MCF 10A (cell line): ENCODE measurements at regions not wholly inside any gene's neighbourhood (a gene's known extent, or its start where the extent isn't known, plus 50 kb on each side); places are given as distances from the start of the nearest gene placed in this dataset.

Experiments used
- BruUV-seq: library from RNA; stranded (reverse); fragments of 400-500 nt; replicated peaks from 2 replicates; lab custom pipeline; 2021; lab: Mats Ljungman, UMichigan
- CTCF ChIA-PET: fragments of 300-600 bp; sonication (Branson Sonifier 250); formaldehyde crosslinking; extraction: SDS; loops from one replicate; lab custom pipeline; 2021; ENCODE audit warnings: antibody characterized with exemption, inconsistent platforms; lab: Yijun Ruan, JAX
- POLR2A ChIA-PET: fragments of 300-600, 350-650 bp; sonication (Branson Sonifier 250); formaldehyde crosslinking; extraction: SDS; loops from one replicate; lab custom pipeline; 2020; ENCODE audit warnings: antibody characterized with exemption, inconsistent platforms; lab: Yijun Ruan, JAX
- DNase-seq: peaks from one replicate; pipeline ENCODE4 v3.0.0-alpha.2; 2018; ENCODE audit not compliant: unreplicated experiment
- H3K27ac Mint-ChIP-seq: one replicate; pipeline ENCODE4 v1.8.0; 2022; ENCODE audit warnings: mild to moderate bottlenecking, low read depth, mixed read lengths; ENCODE audit not compliant: unreplicated experiment
- H3K27me3 Mint-ChIP-seq: one replicate; pipeline ENCODE4 v1.8.0; 2022; ENCODE audit warnings: mixed read lengths; ENCODE audit not compliant: insufficient read depth, unreplicated experiment
- H3K36me3 Mint-ChIP-seq: one replicate; pipeline ENCODE4 v1.8.0; 2022; ENCODE audit warnings: mild to moderate bottlenecking, moderate library complexity, mixed read lengths; ENCODE audit not compliant: insufficient read depth, unreplicated experiment
- H3K4me1 Mint-ChIP-seq: one replicate; pipeline ENCODE4 v1.8.0; 2022; ENCODE audit warnings: mixed read lengths; ENCODE audit not compliant: insufficient read depth, unreplicated experiment
- H3K4me3 Mint-ChIP-seq: one replicate; pipeline ENCODE4 v1.8.0; 2022; ENCODE audit warnings: mild to moderate bottlenecking, moderate library complexity, mixed read lengths; ENCODE audit not compliant: unreplicated experiment
- H3K9me3 Mint-ChIP-seq: one replicate; pipeline ENCODE4 v1.8.0; 2022; ENCODE audit warnings: mixed read lengths; ENCODE audit not compliant: unreplicated experiment
- intact Hi-C: fragments of 100-400 bp; cut with micrococcal nuclease; formaldehyde crosslinking; loops from 2 replicates; pipeline ENCODE4 v1.14.1; 2022
- TF ChIP-seq, protein P1 (sequence below): fragments of 200-600 bp; IDR thresholded peaks from one replicate; pipeline ENCODE4 v1.8.0; 2022; ENCODE audit warnings: antibody characterized with exemption, mild to moderate bottlenecking; ENCODE audit not compliant: unreplicated experiment

DNA sequence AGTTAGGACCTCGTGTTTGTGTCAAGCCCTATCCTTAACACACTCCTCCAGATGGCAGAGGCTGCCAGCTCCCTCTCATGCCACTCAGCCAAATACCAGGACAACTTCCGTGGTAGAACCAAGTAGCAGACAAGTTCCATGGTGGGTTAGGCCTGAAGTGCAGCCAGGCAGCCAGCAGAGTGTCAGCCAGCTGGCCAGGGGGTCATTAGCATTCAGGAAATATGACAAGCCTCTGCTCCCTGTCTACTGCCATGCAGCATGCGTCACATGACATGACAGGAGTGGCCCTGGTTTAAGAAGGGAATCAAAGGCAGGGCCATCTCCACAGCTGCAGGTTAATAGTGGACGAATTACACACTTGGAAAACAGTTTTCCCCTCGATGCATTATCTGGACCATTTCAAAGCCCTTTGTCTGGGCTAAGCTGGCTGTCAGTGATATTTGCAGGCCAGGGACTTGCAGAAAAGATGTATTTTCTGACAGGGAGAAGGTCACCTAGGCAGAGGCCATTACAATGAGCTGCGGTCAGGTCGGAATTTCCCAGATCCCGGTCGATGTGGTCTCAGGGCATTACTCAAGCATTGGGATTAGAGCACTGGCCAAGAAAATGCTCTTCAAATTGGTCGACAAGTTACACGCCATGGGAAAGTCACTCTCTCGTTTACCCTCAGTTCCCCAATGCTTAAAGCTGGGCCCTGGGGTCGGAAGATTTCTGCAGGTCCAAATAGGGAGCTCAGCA, 461.7 kb upstream of the CADM1 start:
- no peaks in the 10 kb centered on the region for H3K27me3 Mint-ChIP-seq
- peaks cover 7% of the 10 kb centered on the region for H3K36me3 Mint-ChIP-seq
- DNase-seq = no peak
- H3K4me3 Mint-ChIP-seq = no peak overlapping the region
- no TSS peak for BruUV-seq
- ChIA-PET POLR2A (no interaction called here), CTCF (no interaction called here)
- H3K27ac Mint-ChIP-seq = no peak overlapping the region
- intact Hi-C loops = no loop called here
- TF ChIP-seq, protein P1, sequence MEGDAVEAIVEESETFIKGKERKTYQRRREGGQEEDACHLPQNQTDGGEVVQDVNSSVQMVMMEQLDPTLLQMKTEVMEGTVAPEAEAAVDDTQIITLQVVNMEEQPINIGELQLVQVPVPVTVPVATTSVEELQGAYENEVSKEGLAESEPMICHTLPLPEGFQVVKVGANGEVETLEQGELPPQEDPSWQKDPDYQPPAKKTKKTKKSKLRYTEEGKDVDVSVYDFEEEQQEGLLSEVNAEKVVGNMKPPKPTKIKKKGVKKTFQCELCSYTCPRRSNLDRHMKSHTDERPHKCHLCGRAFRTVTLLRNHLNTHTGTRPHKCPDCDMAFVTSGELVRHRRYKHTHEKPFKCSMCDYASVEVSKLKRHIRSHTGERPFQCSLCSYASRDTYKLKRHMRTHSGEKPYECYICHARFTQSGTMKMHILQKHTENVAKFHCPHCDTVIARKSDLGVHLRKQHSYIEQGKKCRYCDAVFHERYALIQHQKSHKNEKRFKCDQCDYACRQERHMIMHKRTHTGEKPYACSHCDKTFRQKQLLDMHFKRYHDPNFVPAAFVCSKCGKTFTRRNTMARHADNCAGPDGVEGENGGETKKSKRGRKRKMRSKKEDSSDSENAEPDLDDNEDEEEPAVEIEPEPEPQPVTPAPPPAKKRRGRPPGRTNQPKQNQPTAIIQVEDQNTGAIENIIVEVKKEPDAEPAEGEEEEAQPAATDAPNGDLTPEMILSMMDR = no peak
- peaks cover 23% of the 10 kb centered on the region for H3K9me3 Mint-ChIP-seq
- no peaks in the 10 kb centered on the region for H3K4me1 Mint-ChIP-seq

DNA sequence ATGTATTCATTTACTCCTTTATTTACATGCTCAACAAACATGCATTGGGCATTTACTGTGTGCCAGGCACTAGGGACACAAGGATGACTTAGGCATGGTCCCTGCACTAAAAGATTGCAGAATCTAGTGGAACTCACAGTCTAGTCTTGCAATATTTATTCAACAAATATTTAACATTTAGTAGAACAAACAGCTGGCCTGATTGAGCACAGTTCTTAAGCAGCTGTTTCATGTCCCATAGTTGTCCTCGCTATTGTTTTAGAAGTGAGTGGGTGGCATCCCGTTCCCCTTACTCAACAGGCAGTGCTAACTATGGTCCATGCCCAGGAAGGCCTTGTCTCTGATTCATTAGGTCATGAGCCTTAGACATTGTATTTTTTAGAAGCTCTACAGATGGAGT, 459.9 kb upstream of the CADM1 start:
- BruUV-seq = no TSS peak
- Mint-ChIP-seq H3K27me3 (no peaks in the 10 kb centered on the region), H3K4me3 (no peak overlapping the region), H3K9me3 (peaks cover 13% of the 10 kb centered on the region), H3K27ac (no peak overlapping the region), H3K36me3 (peaks cover 4% of the 10 kb centered on the region), H3K4me1 (no peaks in the 10 kb centered on the region)
- ChIA-PET CTCF (interaction anchor here (1.2 kb wide), 1 partner anchor 22 kb away, joined by 3 read pairs; no protein-coding TSS in a partner anchor), POLR2A (interaction anchor here (0.7 kb wide), 1 partner anchor 1632 kb away, joined by 3 read pairs; no protein-coding TSS in a partner anchor)
- DNase-seq = no peak
- intact Hi-C loops = no loop called here
- TF ChIP-seq, protein P1 = no peak

DNA sequence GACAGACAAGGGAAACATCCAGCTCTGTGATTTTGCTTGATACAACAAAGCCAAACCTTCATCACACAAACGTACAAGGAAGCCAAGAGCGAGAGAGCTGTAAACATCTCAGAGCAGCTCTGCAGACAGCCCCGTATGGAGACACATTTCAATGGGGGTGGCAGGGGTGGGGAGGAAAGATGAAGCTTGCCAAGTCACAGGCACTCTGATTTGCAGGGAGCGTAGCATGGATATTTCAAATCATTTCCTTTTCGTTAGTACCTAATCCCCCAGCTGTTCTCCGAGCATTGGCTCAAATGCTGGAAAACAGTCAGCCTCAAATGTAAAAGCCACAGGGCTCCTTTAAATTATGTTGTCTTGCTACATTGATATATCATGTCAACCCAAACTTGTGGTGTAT, 458.9 kb upstream of the CADM1 start:
- no TSS peak for BruUV-seq
- Mint-ChIP-seq H3K4me3 (no peak overlapping the region), H3K4me1 (no peaks in the 10 kb centered on the region), H3K9me3 (peaks cover 13% of the 10 kb centered on the region), H3K36me3 (no peaks in the 10 kb centered on the region), H3K27ac (no peak overlapping the region), H3K27me3 (no peaks in the 10 kb centered on the region)
- intact Hi-C loops = no loop called here
- TF ChIP-seq, protein P1 = no peak
- DNase-seq = no peak
- CTCF ChIA-PET = interaction anchor here (1.2 kb wide), 1 partner anchor 23 kb away, joined by 3 read pairs; no protein-coding TSS in a partner anchor
- POLR2A ChIA-PET = no interaction called here

DNA sequence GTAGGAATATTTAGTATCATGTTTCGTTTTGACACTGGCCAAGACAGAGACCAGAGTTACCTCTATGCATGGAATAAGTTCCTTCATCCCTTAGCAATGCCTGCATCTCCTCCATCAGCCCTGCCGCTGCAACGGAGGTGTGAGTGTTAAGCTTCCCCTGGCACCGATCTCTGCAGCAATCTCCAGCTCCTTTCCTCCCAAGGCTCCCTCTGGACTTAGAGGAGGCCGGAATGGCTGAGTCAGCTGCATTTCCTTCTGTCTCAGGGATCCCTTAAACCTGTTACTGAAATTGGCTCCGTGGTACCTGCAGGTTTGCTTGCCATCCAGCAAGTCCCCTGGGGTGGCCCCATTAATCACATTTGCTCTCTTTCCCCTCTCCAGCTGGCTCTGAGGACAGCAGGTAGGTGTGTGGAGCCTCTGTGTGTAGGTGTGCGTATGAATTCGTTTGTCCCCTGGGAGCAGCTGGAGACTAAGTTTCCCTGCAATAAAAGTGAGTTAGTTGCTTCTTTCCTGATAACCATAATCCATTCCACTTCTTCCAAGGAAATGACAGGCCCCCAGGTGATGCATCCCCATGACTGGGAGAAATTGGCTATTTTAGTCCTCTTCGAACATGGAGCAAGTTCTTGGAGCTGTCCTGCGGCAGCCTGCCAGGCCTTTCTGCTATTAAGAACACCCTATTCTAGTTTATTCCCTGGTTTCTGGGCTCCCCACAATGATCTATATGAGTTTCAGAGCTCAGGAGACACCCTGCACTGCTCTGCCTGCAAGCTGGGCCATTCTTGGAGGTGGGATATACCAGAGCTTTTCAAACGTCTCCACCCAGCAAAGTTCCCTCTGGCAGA, 457.2 kb upstream of the CADM1 start:
- intact Hi-C loops = no loop called here
- H3K4me3 Mint-ChIP-seq = no peak overlapping the region
- peaks cover 13% of the 10 kb centered on the region for H3K9me3 Mint-ChIP-seq
- CTCF ChIA-PET = interaction anchor here (0.7 kb wide), 1 partner anchor 167 kb away, joined by 4 read pairs; no protein-coding TSS in a partner anchor
- H3K27ac Mint-ChIP-seq = no peak overlapping the region
- BruUV-seq = no TSS peak
- H3K4me1 Mint-ChIP-seq = no peaks in the 10 kb centered on the region
- no peak for DNase-seq
- H3K27me3 Mint-ChIP-seq = no peaks in the 10 kb centered on the region
- POLR2A ChIA-PET = no interaction called here
- TF ChIP-seq, protein P1 = no peak
- H3K36me3 Mint-ChIP-seq = no peaks in the 10 kb centered on the region
